ENCODE measurements at regions not wholly inside any gene's neighbourhood (a gene's known extent, or its start where the extent isn't known, plus 50 kb on each side); places are given as distances from the start of the nearest gene placed in this dataset.

GRCh38 chr3:43872301-43872700 lies 181.6 kb downstream of the ABHD5 start:
- DNase-seq, result no peak
- Histone ChIP-seq H3K9me3 (no peaks in the 10 kb centered on the region), H3K4me1 (peaks cover 5% of the 10 kb centered on the region), H3K27me3 (peaks cover 4% of the 10 kb centered on the region), H3K36me3 (no peaks in the 10 kb centered on the region), H3K27ac (no peak overlapping the region), H3K4me3 (no peak overlapping the region)
- intact Hi-C loops (cut with DNase I), result no loop called here
- ATAC-seq, result no peak
- TF ChIP-seq CTCF (IDR thresholded peaks at IDR 0.05), result no peak

- TF ChIP-seq CTCF (IDR thresholded peaks at IDR 0.05), result no peak
- Histone ChIP-seq H3K4me3 (no peak overlapping the region), H3K9me3 (no peaks in the 10 kb centered on the region), H3K36me3 (no peaks in the 10 kb centered on the region), H3K4me1 (peaks cover 5% of the 10 kb centered on the region), H3K27ac (no peak overlapping the region), H3K27me3 (peaks cover 5% of the 10 kb centered on the region)
- intact Hi-C loops (cut with DNase I), result no loop called here
- ATAC-seq (no peak), DNase-seq (no peak)
Observed at GRCh38 chr3:43872901-43873300, 182.2 kb downstream of the ABHD5 start.

GRCh38 chr3:43873723-43874122 lies 183.0 kb downstream of the ABHD5 start:
- Histone ChIP-seq H3K27me3 (peaks cover 5% of the 10 kb centered on the region), H3K4me1 (peaks cover 5% of the 10 kb centered on the region), H3K9me3 (no peaks in the 10 kb centered on the region), H3K4me3 (no peak overlapping the region), H3K36me3 (no peaks in the 10 kb centered on the region), H3K27ac (no peak overlapping the region)
- TF ChIP-seq CTCF (IDR thresholded peaks at IDR 0.05), result no peak
- intact Hi-C loops (cut with DNase I), result no loop called here
- ATAC-seq (no peak), DNase-seq (no peak)

GRCh38 chr3:43874290-43874689 lies 183.6 kb downstream of the ABHD5 start:
- no peaks in the 10 kb centered on the region for H3K36me3 ChIP-seq
- ATAC-seq, result no peak

GRCh38 chr3:43874731-43875130 lies 184.0 kb downstream of the ABHD5 start:
- TF ChIP-seq CTCF (IDR thresholded peaks at IDR 0.05), result no peak
- H3K27ac ChIP-seq, result no peak overlapping the region
- intact Hi-C loops (cut with DNase I), result no loop called here
- ATAC-seq (no peak), DNase-seq (no peak)
- H3K4me3 ChIP-seq, result no peak overlapping the region
- peaks cover 5% of the 10 kb centered on the region for H3K27me3 ChIP-seq
- H3K36me3 ChIP-seq, result no peaks in the 10 kb centered on the region
- H3K4me1 ChIP-seq, result peaks cover 5% of the 10 kb centered on the region
- H3K9me3 ChIP-seq, result no peaks in the 10 kb centered on the region

More at GRCh38 chr3:43874290-43874689, 183.6 kb downstream of the ABHD5 start:
- Histone ChIP-seq H3K4me1 (peaks cover 5% of the 10 kb centered on the region), H3K27me3 (peaks cover 5% of the 10 kb centered on the region), H3K9me3 (no peaks in the 10 kb centered on the region), H3K4me3 (no peak overlapping the region), H3K27ac (no peak overlapping the region)
- DNase-seq, result no peak
- intact Hi-C loops (cut with DNase I), result no loop called here
- TF ChIP-seq CTCF (IDR thresholded peaks at IDR 0.05), result no peak

GRCh38 chr3:43876648-43877047 lies 185.9 kb downstream of the ABHD5 start:
- no peak overlapping the region for H3K27ac ChIP-seq
- H3K4me1 ChIP-seq, result no peaks in the 10 kb centered on the region
- no peaks in the 10 kb centered on the region for H3K36me3 ChIP-seq
- TF ChIP-seq CTCF (IDR thresholded peaks at IDR 0.05), result no peak
- DNase-seq (no peak), ATAC-seq (no peak)
- H3K4me3 ChIP-seq, result no peak overlapping the region
- H3K27me3 ChIP-seq, result peaks cover 5% of the 10 kb centered on the region
- intact Hi-C loops (cut with DNase I), result no loop called here
- H3K9me3 ChIP-seq, result no peaks in the 10 kb centered on the region
